HFF-Myc (cell line): ENCODE measurements at regions not wholly inside any gene's neighbourhood (a gene's known extent, or its start where the extent isn't known, plus 50 kb on each side); places are given as distances from the start of the nearest gene placed in this dataset.

Experiments used
- DNase-seq: peaks from one replicate; pipeline ENCODE4 v3.0.0-alpha.2; 2011; ENCODE audit warnings: low read depth; ENCODE audit errors: extremely low read depth
- H3K4me3 ChIP-seq: replicated peaks from 2 replicates; pipeline ENCODE4 v1.5.1; 2011; ENCODE audit warnings: low read depth, mild to moderate bottlenecking, control low read depth, low read length
- TF ChIP-seq, protein P1 (sequence below): IDR thresholded peaks from 2 replicates; pipeline ENCODE4 v1.5.1; 2012; ENCODE audit warnings: mild to moderate bottlenecking, low read depth, low read length, control low read depth; ENCODE audit errors: missing control alignments

DNA sequence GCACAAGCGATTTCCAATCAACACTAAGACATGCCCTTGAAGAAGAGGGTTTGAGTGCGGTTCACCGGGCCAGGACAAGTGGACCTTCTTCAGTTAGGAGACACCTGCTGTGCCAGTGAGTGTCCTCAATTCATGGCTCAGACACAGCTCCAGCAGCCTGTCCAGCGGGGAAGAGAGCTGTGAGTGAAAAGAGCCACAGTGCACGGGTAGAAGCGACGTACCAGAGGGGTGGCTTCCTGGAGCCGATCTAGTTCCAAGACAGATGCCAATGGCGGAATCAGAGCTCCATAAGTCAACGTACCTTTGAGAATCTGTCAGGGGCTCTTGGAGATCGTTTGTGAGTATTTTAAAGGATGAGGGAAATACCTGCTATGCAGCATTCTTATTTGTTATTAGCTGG lies 119.9 kb upstream of the SALL3 start:
- no peak for DNase-seq
- TF ChIP-seq, protein P1, sequence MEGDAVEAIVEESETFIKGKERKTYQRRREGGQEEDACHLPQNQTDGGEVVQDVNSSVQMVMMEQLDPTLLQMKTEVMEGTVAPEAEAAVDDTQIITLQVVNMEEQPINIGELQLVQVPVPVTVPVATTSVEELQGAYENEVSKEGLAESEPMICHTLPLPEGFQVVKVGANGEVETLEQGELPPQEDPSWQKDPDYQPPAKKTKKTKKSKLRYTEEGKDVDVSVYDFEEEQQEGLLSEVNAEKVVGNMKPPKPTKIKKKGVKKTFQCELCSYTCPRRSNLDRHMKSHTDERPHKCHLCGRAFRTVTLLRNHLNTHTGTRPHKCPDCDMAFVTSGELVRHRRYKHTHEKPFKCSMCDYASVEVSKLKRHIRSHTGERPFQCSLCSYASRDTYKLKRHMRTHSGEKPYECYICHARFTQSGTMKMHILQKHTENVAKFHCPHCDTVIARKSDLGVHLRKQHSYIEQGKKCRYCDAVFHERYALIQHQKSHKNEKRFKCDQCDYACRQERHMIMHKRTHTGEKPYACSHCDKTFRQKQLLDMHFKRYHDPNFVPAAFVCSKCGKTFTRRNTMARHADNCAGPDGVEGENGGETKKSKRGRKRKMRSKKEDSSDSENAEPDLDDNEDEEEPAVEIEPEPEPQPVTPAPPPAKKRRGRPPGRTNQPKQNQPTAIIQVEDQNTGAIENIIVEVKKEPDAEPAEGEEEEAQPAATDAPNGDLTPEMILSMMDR = no peak

DNA sequence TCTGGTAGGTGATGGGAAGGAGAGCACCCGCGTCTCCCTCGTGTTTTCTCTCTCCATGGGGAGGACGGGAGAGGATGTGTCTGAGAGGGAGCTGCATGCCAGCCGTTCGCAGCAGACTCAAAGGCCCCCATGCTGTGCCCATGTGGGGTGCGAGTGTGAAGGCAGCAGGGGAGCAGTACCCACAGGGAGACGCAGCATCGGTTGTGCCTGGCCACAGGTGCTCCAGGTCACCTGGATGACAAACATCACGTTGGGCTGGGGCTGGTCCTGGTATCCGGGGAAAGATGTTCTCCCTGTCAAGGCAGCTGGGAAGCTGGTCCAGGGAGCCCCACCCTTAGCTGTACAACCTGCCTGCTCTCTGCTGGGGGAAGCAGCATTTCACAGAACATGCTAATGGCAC lies 119.5 kb upstream of the SALL3 start:
- TF ChIP-seq, protein P1 = no peak
- no peak for DNase-seq
- H3K4me3 ChIP-seq = no peak overlapping the region

More for the DNA sequence above, 119.9 kb upstream of the SALL3 start:
- no peak overlapping the region for H3K4me3 ChIP-seq

DNA sequence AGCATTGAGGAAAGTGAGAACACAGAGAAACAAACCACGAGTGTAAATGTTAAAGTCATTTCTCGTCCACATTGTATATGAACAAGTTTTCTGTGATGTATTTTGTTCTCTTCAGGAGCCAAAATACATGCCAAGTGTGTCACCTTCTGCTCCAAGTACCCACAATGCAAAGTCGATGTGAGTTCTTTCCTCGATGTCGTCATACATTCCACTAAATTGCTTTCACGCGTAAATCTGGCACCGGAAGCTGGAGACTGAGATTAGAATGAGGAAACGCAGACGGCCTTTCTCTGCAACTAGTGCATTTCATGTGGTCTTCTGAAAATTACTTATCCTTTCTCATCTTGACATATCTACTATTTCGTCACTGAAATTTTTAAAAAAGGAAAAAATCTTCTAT lies 118.5 kb upstream of the SALL3 start:
- no peak overlapping the region for H3K4me3 ChIP-seq
- DNase-seq = no peak
- TF ChIP-seq, protein P1 = no peak

DNA sequence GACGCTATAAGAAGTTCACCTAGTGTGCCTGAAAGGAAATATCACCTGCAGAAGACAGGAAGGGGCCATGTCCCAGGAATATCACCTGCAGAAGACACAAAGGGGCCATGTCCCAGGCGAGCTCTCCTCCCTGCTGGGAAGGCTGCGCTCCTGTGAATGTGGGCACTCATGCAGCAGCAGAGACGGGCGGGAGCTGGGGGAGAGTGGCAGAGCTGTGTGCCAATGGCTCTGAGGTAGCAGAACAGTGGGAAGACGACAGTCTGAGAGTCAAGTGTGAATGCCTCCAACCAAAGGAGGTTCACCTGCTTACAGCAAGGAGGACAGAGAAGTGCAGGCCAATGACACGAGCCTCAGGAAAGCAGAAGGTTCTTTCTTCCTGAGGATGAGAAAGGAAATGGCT lies 117.9 kb upstream of the SALL3 start:
- H3K4me3 ChIP-seq = no peak overlapping the region
- no peak for DNase-seq
- TF ChIP-seq, protein P1 = no peak

DNA sequence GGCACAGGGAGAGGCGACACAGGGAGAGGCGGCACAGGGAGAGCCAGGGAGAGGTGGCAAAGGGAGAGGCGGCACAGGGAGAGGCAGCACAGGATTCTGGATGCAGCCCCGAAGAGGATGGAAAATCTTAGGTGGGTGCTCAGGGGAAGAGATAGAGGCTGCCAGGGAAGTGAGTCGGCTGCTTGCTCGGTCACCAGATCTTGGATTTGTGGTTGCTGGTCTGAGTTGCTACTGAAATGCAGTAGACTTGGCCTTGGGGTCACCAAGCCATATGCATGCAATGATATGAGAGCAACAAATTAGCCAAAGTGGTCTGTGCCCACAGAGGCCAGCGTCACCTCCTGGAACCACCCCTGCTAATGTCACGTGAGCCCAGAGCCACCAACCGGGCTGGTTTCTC lies 117.2 kb upstream of the SALL3 start:
- no peak overlapping the region for H3K4me3 ChIP-seq
- TF ChIP-seq, protein P1 = no peak
- DNase-seq = no peak

DNA sequence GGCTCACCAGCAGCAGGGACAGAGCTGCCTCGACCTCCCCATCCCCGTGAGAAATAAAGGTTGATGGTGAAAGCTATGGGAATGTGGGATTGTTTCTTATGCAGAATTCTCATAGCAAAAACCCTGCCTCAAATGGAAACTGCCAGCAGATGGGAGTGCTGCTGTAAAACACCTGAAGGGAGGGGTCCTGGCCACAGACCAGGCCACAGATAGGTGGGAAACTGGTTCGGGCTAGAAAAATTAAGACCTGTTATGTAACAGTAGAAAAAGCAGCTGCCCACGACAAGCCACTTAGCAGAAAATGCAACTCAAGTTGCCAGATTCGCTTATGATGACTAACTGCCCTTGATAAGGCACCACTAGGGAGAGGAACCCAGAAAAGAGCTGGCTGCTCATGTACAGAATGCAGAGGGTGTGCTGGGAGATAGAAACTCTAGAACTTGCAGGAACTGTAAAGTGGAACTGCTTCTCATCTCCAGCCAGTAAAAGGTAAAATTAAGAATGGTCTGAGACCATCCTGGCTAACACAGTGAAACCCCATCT lies 114.5 kb upstream of the SALL3 start:
- no peak overlapping the region for H3K4me3 ChIP-seq
- TF ChIP-seq, protein P1 = no peak
- DNase-seq = no peak

DNA sequence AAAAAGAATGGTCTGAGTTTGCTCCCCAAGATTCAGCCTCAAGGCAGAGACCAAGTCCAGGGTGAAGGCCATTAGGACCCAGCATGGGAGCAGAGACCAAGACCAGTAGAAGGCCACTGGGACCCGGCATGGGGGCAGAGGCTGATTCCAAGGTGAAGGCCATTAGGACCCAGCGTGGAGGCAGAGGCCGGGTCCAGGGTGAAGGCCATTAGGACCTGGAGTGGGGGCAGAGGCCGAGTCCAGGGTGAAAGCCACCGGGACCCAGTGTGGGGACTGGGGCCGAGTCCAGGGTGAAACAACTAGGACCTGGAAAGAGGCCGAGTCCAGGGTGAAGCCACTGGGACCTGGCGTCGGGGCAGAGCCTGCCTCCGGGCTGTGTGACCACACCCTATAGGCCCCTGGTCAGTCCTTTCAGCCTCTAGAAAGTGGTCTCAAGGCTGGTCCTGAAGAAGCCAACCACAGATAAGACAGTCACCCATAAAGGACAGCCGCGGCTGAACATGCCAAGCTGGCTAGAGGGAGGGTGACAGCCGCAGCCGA lies 113.8 kb upstream of the SALL3 start:
- TF ChIP-seq, protein P1 = no peak
- H3K4me3 ChIP-seq = no peak overlapping the region
- DNase-seq = no peak
